GM18502 (cell line): ENCODE measurements at regions not wholly inside any gene's neighbourhood (a gene's known extent, or its start where the extent isn't known, plus 50 kb on each side); places are given as distances from the start of the nearest gene placed in this dataset.

Source experiments
- ATAC-seq: cut with Tn5 transposase; IDR thresholded peaks from one replicate; pipeline ENCODE4 v1.9.1; 2021; ENCODE audit warnings: mild to moderate bottlenecking; ENCODE audit not compliant: unreplicated experiment, poor library complexity

DNA sequence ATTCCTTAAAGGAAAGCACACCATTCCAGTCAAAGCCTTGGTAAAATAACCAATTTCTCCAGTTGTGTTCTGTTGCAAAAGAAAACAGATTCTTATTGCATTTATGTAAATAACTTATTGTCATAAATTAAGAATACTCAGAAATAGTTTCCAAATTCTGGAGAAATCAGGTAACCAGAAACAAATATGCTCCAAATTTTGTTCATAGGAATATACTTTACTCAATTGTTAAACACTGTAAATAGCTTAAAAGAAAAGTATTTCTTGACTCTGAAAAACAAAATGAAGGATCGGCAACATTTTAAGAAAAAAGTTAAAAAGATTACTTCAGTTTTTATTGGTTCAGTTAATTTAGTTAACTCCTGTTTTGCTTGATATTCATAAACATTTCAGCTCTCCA lies 67.1 kb upstream of the PIK3CG start:
- ATAC-seq = no peak

DNA sequence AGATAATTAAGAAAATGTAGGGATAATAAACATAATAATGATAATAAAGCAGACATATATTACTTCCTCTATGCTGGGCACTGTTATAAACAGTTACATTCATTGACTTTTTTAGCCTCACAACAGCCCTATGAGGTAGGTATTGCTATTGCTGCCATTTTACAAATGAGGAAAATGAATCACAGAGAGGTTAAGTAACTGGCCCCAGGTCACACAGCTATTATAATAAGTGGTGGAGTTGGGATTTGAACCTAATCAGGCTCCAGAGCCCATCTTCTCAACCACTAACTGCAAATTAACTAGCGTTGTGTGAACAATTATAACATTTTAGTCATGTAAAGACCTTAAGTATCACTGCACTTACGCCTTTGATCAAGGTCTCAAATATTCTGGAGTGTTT lies 62.5 kb upstream of the PIK3CG start:
- ATAC-seq = no peak

DNA sequence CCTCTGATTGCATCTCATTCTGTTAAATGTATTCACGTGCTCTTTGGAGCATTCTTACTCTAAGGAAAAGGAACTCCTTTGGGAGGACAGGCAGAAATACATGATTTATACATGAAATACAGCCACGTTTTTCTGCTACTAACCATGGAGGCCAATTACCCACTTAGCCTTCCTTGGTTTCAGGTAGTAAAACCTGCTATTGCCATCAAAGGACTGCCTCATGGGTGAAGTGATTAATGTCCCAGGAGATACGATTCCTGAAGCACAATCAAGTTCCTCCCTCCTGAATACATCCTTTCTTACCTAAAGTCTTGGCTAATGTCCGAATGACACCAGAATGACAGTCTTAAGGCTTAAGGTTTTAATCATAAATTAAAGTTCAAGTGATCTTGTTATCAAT lies 58.5 kb upstream of the PIK3CG start:
- no peak for ATAC-seq

DNA sequence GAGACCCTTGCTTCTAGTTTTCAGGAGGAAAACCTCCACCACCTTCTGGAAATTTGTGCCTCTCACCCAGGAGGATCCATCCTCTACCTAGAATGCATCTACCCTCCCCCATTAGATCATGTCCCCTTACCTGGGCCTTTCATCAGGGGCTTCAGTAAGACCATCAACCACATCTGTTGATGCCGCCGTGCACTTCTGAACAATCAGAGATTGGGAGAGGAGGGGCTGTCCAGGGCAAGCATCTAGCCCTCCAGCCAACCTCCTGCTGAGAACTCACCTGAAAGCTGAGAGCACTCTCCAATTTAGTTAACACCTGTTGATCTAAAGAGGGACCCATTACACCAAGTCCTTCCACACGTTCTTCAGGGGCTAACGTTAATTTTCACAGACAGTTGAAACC lies 57.6 kb upstream of the PIK3CG start:
- no peak for ATAC-seq

DNA sequence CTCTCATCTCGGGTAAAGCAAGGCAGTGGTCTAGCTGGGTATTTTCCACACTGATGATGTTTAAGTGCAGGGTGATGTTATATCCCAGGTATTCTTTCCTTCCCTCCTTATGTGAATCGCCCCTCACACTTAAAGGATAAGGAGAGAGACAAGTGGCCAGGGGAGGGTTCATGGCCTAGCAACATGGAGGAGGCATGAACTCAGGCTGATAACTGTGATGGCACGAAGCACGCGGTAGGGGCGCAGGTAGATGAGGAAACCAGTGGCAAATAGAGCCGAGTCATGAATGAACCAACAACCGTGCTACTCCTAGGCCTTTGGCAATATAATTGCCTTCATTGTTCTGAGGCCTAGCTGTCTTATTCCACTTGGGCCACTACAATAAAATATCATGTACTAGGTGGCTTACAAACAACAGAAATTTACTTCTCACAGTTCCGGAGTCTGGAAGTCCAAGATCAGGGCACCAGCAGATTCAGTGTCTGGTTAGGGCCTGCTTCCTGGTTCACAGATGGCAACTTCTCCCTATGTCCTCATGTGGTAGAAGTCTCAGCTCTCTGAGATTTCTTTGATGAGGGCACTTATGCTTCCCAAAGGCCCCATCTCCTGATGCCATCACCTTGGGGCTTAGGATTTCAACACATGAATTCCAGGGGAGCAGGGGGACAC lies 56.0 kb upstream of the PIK3CG start:
- ATAC-seq = no peak

DNA sequence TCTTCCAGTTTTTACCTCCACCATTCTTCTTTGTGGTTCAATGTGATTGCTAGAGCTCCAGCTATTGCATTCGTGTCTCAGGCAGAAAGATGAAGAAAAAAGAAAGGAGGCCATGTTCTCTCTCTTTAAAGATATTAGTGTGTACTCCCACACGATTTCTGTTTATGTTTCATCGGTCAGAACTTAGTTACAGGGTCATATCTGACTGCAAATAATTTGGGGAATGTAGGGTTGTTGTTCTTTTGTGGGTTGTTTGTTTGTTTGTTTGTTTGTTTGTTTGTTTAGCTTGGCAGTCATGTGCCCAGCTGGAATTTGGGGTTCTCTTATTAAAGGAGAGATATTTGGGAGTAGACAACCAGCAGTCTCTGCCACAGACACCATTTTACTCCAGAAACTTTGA lies 53.6 kb upstream of the PIK3CG start:
- no peak for ATAC-seq

DNA sequence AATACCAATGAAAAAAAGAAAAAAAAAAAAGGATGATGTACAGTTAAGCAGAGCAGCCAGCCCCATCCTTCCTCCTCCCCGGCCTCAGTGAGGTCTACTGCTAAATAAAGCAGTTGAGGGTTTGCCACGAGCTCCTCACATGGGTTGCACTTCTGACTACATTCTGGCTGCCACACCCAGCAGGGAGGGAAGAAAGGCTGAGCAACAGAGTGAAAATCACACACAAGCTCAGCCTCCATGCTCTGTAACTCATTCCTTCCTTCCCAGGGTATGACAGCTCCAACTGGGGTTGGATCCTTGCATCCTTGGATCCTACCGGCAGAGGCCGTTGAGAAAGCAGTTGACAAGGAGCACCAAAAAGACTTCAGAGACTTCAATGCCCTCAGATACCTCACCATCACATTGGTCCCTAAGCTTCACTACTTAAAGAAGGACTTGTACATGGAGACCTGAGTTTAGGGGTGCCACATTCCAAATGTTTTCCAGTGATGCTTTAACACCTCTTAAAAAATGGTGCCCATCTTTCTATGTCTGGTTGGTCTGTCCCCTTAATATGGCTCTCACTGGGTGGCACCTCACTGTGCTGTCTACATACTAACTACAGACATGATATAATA lies 52.9 kb upstream of the PIK3CG start:
- ATAC-seq = no peak

DNA sequence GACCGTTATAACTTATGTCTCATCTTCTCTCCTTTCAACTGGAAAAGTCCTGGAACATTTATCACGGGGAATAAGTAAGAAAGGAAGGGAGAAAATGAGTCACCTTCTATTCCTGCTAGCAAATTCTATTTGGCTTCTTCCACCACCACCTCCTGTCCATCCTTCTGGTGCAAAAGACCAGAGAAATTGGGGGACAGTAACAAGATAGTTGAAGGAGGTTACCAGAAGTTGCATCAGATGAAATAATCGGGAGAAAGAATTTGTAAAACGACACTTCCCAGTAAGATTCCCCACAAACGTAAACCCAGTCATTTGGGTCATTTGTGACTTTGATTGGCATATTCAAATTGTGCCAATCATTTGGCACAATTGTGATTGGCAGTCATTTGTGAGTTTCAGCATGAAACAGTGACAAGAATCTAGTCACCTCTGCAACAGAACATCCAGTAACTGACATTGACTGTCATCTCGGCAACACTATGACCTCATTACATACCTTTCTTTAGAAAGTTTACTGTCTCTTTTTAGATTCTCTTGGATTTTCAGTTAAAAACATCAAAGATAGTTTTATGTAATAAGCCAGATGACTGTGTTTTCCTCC lies 51.3 kb upstream of the PIK3CG start:
- ATAC-seq = no peak

DNA sequence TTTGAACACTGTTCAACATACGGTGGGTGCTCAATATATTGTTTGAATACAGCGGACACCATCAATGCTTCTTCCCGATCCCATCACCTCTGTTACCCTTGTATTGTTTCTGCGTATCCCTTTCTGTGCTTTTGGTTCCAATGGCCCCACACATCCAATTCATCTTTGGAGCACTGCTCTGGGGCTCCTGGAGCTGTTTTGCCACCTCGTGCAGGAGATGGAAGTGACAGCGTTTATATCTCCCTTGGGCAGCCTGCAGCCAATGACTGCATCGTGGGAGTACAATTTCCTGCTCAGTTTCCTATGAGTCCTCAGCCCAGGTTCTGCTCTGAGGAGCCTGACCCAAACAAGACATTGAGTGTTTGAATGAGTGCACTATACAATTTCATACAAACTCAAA lies 50.2 kb upstream of the PIK3CG start:
- no peak for ATAC-seq
